H1 (cell line): ENCODE measurements at regions not wholly inside any gene's neighbourhood (a gene's known extent, or its start where the extent isn't known, plus 50 kb on each side); places are given as distances from the start of the nearest gene placed in this dataset.

Source experiments
- CTCF ChIA-PET: fragments of 300-600 bp; sonication (Branson Sonifier 250); formaldehyde crosslinking; loops from one replicate; lab custom pipeline; 2021; ENCODE audit not compliant: partially characterized antibody; lab: Charles Lee
- POLR2A ChIA-PET: fragments of 300-600 bp; sonication (Branson Sonifier 250); formaldehyde crosslinking; loops from one replicate; lab custom pipeline; 2021; ENCODE audit warnings: inconsistent platforms; ENCODE audit not compliant: partially characterized antibody; lab: Charles Lee
- DNase-seq, 2 experiments: peaks; one replicate each; pipeline versions ENCODE4 v3.0.0 to v3.0.0-alpha.2; 2010 to 2022; ENCODE audit warnings: low spot score in 2 of 2, low read depth in 1 of 2, mixed read lengths in 1 of 2
- FAIRE-seq: peaks from 2 replicates; lab custom pipeline; 2011; peaks lifted over from hg19 to GRCh38; lab: Jason Lieb, UNC
- H2AFZ ChIP-seq: 2 replicates; pipeline ENCODE4 v1.8.1; 2012; ENCODE audit warnings: low read length, inconsistent platforms
- H2AK5ac ChIP-seq: 2 replicates; pipeline ENCODE4 v1.6.1; 2013; ENCODE audit warnings: low read depth, low read length
- H2BK120ac ChIP-seq: replicated peaks from 2 replicates; pipeline ENCODE3; 2013; ENCODE audit warnings: low read depth, low read length, inconsistent platforms
- H2BK12ac ChIP-seq: 2 replicates; pipeline ENCODE4 v1.6.1; 2013; ENCODE audit warnings: low read depth, low read length
- H2BK15ac ChIP-seq: 2 replicates; pipeline ENCODE4 v1.6.1; 2013; ENCODE audit warnings: low read length
- H2BK20ac ChIP-seq: 2 replicates; pipeline ENCODE4 v1.6.1; 2013; ENCODE audit warnings: low read length
- H2BK5ac ChIP-seq: 2 replicates; pipeline ENCODE4 v1.6.1; 2013; ENCODE audit warnings: low read depth, low read length
- H3K14ac ChIP-seq: 2 replicates; pipeline ENCODE4 v1.6.1; 2013; ENCODE audit warnings: inconsistent platforms; ENCODE audit not compliant: insufficient read length
- H3K18ac ChIP-seq: 2 replicates; pipeline ENCODE4 v1.6.1; 2013; ENCODE audit warnings: low read length; ENCODE audit errors: extremely low read depth
- H3K23ac ChIP-seq: 2 replicates; pipeline ENCODE4 v1.6.1; 2013; ENCODE audit warnings: inconsistent platforms; ENCODE audit not compliant: insufficient read length
- H3K23me2 ChIP-seq: 2 replicates; pipeline ENCODE4 v1.6.1; 2013; ENCODE audit warnings: low read depth, low read length
- H3K27ac ChIP-seq: 2 replicates; pipeline ENCODE4 v1.6.1; 2011; ENCODE audit warnings: low read depth, low read length, inconsistent platforms
- H3K27me3 ChIP-seq, 4 experiments: replicated peaks in 1 of 4; 1 replicate in 1 of 4; 2 replicates in 3 of 4; pipeline versions ENCODE4 v1.6.1 to v1.8.1; 2011 to 2013; ENCODE audit warnings: low read length in 3 of 4, mild to moderate bottlenecking in 3 of 4, inconsistent platforms in 2 of 4, mixed read lengths in 2 of 4, moderate library complexity in 1 of 4; ENCODE audit not compliant: control insufficient read depth in 3 of 4, insufficient read depth in 3 of 4; ENCODE audit errors: extremely low read depth in 1 of 4
- H3K36me3 ChIP-seq, 4 experiments: 2 replicates each; pipeline versions ENCODE4 v1.6.1 to v1.8.1; 2011 to 2013; ENCODE audit warnings: mild to moderate bottlenecking in 4 of 4, low read length in 3 of 4, moderate library complexity in 2 of 4, control low read depth in 1 of 4, inconsistent platforms in 1 of 4; ENCODE audit not compliant: insufficient read depth in 4 of 4, control insufficient read depth in 2 of 4
- H3K4ac ChIP-seq: replicated peaks from 2 replicates; pipeline ENCODE3; 2013; ENCODE audit warnings: low read length, low read depth, mixed read lengths, inconsistent platforms; ENCODE audit not compliant: insufficient read length
- H3K4me1 ChIP-seq, 4 experiments: replicated peaks in 1 of 4; 1 replicate in 1 of 4; 2 replicates in 3 of 4; pipeline versions ENCODE4 v1.6.1 to v1.8.1; 2011 to 2013; ENCODE audit warnings: low read length in 3 of 4, inconsistent platforms in 2 of 4, mixed read lengths in 1 of 4; ENCODE audit not compliant: insufficient read depth in 4 of 4, control insufficient read depth in 3 of 4
- H3K4me2 ChIP-seq, 2 experiments: 2 replicates each; pipeline versions ENCODE4 v1.6.1 to v1.8.1; 2011 to 2013; ENCODE audit warnings: low read depth in 2 of 2, low read length in 2 of 2, control low read depth in 1 of 2, inconsistent platforms in 1 of 2, mild to moderate bottlenecking in 1 of 2; ENCODE audit not compliant: insufficient read depth in 1 of 2
- H3K4me3 ChIP-seq, 4 experiments: fragments of 200-600, 300-600 bp in 1 of 4; sonication (generic), shearing (Covaris generic), sonication (Bioruptor Twin) in 1 of 4; 2 replicates each; pipeline versions ENCODE4 v1.5.1 to v1.8.1; 2011 to 2016; ENCODE audit warnings: low read length in 4 of 4, low read depth in 3 of 4, control low read depth in 2 of 4, inconsistent platforms in 2 of 4, mild to moderate bottlenecking in 2 of 4, mixed read lengths in 1 of 4, moderate library complexity in 1 of 4; ENCODE audit not compliant: insufficient read depth in 2 of 4; ENCODE audit errors: extremely low read depth in 1 of 4
- H3K56ac ChIP-seq: replicated peaks from 2 replicates; pipeline ENCODE3; 2013; ENCODE audit warnings: low read depth, mild to moderate bottlenecking, mixed read lengths, low read length, inconsistent platforms; ENCODE audit not compliant: insufficient read length
- H3K79me1 ChIP-seq: 2 replicates; pipeline ENCODE4 v1.6.1; 2013; ENCODE audit warnings: low read depth, low read length, control low read depth
- H3K79me2 ChIP-seq, 2 experiments: 2 replicates each; pipeline versions ENCODE4 v1.6.1 to v1.8.1; 2012 to 2013; ENCODE audit warnings: low read length in 2 of 2, mild to moderate bottlenecking in 2 of 2, inconsistent platforms in 1 of 2; ENCODE audit not compliant: insufficient read depth in 2 of 2, control insufficient read depth in 1 of 2
- H3K9ac ChIP-seq, 4 experiments: replicated peaks in 1 of 4; 1 replicate in 1 of 4; 2 replicates in 3 of 4; pipeline versions ENCODE4 v1.6.1 to v1.8.1; 2011 to 2013; ENCODE audit warnings: low read depth in 3 of 4, low read length in 3 of 4, control low read depth in 2 of 4, mild to moderate bottlenecking in 2 of 4, moderate library complexity in 2 of 4, inconsistent platforms in 1 of 4; ENCODE audit errors: extremely low read depth in 1 of 4
- H3K9me3 ChIP-seq, 2 experiments: 2 replicates each; pipeline versions ENCODE4 v1.6.1 to v1.8.1; 2012 to 2013; ENCODE audit warnings: mild to moderate bottlenecking in 2 of 2, moderate library complexity in 2 of 2, control low read depth in 1 of 2, inconsistent platforms in 1 of 2, low read depth in 1 of 2, low read length in 1 of 2, mixed read lengths in 1 of 2; ENCODE audit not compliant: insufficient read depth in 2 of 2
- H4K20me1 ChIP-seq, 2 experiments: replicated peaks in 1 of 2; 2 replicates each; pipeline versions ENCODE3 to v1.8.1; 2011 to 2013; ENCODE audit warnings: inconsistent platforms in 2 of 2, low read length in 2 of 2, mild to moderate bottlenecking in 1 of 2; ENCODE audit not compliant: insufficient read depth in 2 of 2, control insufficient read depth in 1 of 2
- H4K5ac ChIP-seq: 2 replicates; pipeline ENCODE4 v1.6.1; 2013; ENCODE audit warnings: low read length, low read depth, mixed read lengths, inconsistent platforms; ENCODE audit not compliant: insufficient read length
- H4K8ac ChIP-seq: 2 replicates; pipeline ENCODE4 v1.8.0; 2013; ENCODE audit warnings: mild to moderate bottlenecking, moderate library complexity, low read length, inconsistent platforms; ENCODE audit not compliant: insufficient read depth; ENCODE audit errors: extremely low read depth
- H4K91ac ChIP-seq: replicated peaks from 2 replicates; pipeline ENCODE3; 2013; ENCODE audit warnings: low read length, mixed read lengths, inconsistent platforms; ENCODE audit not compliant: insufficient read length
- RFX5 ChIP-seq: IDR thresholded peaks from 2 replicates; pipeline ENCODE4 v1.6.1; 2011; ENCODE audit warnings: low read depth, low read length, improper control_type of control experiment, borderline replicate concordance
- SP1 ChIP-seq: IDR thresholded peaks from 2 replicates; pipeline ENCODE4 v1.6.1; 2011; ENCODE audit warnings: low read depth, low read length
- WGBS, 2 experiments: shearing (Covaris generic) in 1 of 2; methylation state at CpG; one replicate each; pipeline versions ENCODE4 v1.1.6 to v1.1.7; 2013 to 2015; ENCODE audit warnings: low lambda C conversion rate in 2 of 2, mixed read lengths in 2 of 2, inconsistent platforms in 1 of 2, low coverage in 1 of 2, missing lambda C conversion rate in 1 of 2; ENCODE audit not compliant: insufficient replicate concordance in 2 of 2, insufficient coverage in 1 of 2, insufficient read length in 1 of 2; ENCODE audit errors: extremely low coverage in 1 of 2, missing lambda C conversion rate in 1 of 2; 5-methylcytosine and 5-hydroxymethylcytosine counted together

- no peak overlapping the region for H3K4ac ChIP-seq
- 85% methylated on average over 6 of the region's 6 CpGs; no CpG with 5 or more reads in 1 of the 2 experiments for whole genome bisulfite sequencing, 2 experiments
- no peak overlapping the region for H3K9ac ChIP-seq
- no peak overlapping the region for H2BK12ac ChIP-seq
- H3K14ac ChIP-seq, result no peak overlapping the region
- H2BK120ac ChIP-seq, result no peak overlapping the region
- no peak overlapping the region for H2BK5ac ChIP-seq
- peaks cover 7 to 42% of the 10 kb centered on the region in 2 experiments; a peak in 2 of 4 replicates for H3K9me3 ChIP-seq
- CTCF ChIA-PET, result no interaction called here
- DNase-seq (no peak), FAIRE-seq (no peak)
- POLR2A ChIA-PET, result no interaction called here
- no peaks in the 10 kb centered on the region for H3K79me1 ChIP-seq
- no peak overlapping the region for H4K91ac ChIP-seq
- no peak overlapping the region for H2BK15ac ChIP-seq
- H3K4me2 ChIP-seq, result no peak overlapping the region
- no peaks in the 10 kb centered on the region; the same call in 1 of the 2 replicates for H3K23me2 ChIP-seq
- no peak overlapping the region for H2AFZ ChIP-seq
- H3K23ac ChIP-seq, result no peak overlapping the region
- H3K36me3 ChIP-seq, result no peaks in the 10 kb centered on the region
- H4K8ac ChIP-seq, result no peak overlapping the region
- H3K18ac ChIP-seq, result no peak overlapping the region
- H3K27me3 ChIP-seq, result no peaks in the 10 kb centered on the region
- no peaks in the 10 kb centered on the region for H4K20me1 ChIP-seq
- TF ChIP-seq RFX5, result no peak
- no peak for TF ChIP-seq SP1
- no peak overlapping the region for H3K4me3 ChIP-seq
- no peak overlapping the region for H2BK20ac ChIP-seq
- no peak overlapping the region for H3K56ac ChIP-seq
- H3K27ac ChIP-seq, result no peak overlapping the region
- no peaks in the 10 kb centered on the region for H3K4me1 ChIP-seq
- no peak overlapping the region for H2AK5ac ChIP-seq
- no peak overlapping the region for H4K5ac ChIP-seq
- no peaks in the 10 kb centered on the region for H3K79me2 ChIP-seq
Observed at GRCh38 chr1:4512636-4513035, 141.8 kb upstream of the AJAP1 start.
